Esophagus squamous epithelium (tissue), 5 donors: ENCODE measurements at regions not wholly inside any gene's neighbourhood (a gene's known extent, or its start where the extent isn't known, plus 50 kb on each side); places are given as distances from the start of the nearest gene placed in this dataset.

Source experiments
- DNase-seq: peaks from one replicate; lab custom pipeline; 2025; lab: John Stamatoyannopoulos, UW
- H3K27ac ChIP-seq, 4 donors: fragments of 200-600 bp; sonication (generic); one replicate each; pipeline ENCODE4 v1.5.1; 2016 to 2019; ENCODE audit warnings: mild to moderate bottlenecking in 1 of 4
- H3K27me3 ChIP-seq, 4 donors: fragments of 200-600 bp; sonication (generic); 1 replicate in 3 of 4; 2 replicates in 1 of 4; pipeline versions ENCODE4 v1.5.1 to v1.6.0; 2017 to 2021; ENCODE audit warnings: antibody characterized with exemption in 1 of 4
- H3K36me3 ChIP-seq, 3 donors: fragments of 200-600 bp; sonication (generic); one replicate each; pipeline ENCODE4 v1.5.1; 2016 to 2019
- H3K4me1 ChIP-seq, 3 donors: fragments of 200-600 bp; sonication (generic); one replicate each; pipeline ENCODE4 v1.5.1; 2017 to 2019
- H3K4me3 ChIP-seq, 4 donors: fragments of 200-600 bp; sonication (generic); 1 replicate in 3 of 4; 2 replicates in 1 of 4; pipeline ENCODE4 v1.5.1; 2016 to 2019; ENCODE audit warnings: mild to moderate bottlenecking in 2 of 4, moderate library complexity in 1 of 4
- H3K9me3 ChIP-seq, 3 donors: fragments of 200-600 bp; sonication (generic); one replicate each; pipeline ENCODE4 v1.5.1; 2016 to 2019
- POLR2A ChIP-seq, 4 donors: fragments of 450-650 bp; IDR thresholded peaks; one replicate each; pipeline ENCODE4 v1.6.1; 2017; ENCODE audit warnings: antibody characterized with exemption in 4 of 4, mild to moderate bottlenecking in 4 of 4, moderate library complexity in 3 of 4
- WGBS, 2 donors: methylation state at CpG; one replicate each; pipeline ENCODE4 v1.1.5; 2018; 5-methylcytosine and 5-hydroxymethylcytosine counted together
- intact Hi-C: fragments of 100-400 bp; cut with DNase I; formaldehyde crosslinking; loops from one replicate; pipeline ENCODE4 v1.15.0; 2022
- TF ChIP-seq, protein P1 (sequence below), 6 experiments: fragments of 450-650 bp in 4 of 6; fragments of 200-600 bp in 2 of 6; sonication (generic) in 2 of 6; IDR thresholded peaks; one replicate each; pipeline ENCODE4 v1.5.1; 2016 to 2019; ENCODE audit warnings: antibody characterized with exemption in 6 of 6, mild to moderate bottlenecking in 4 of 6, moderate library complexity in 4 of 6
- donor health status: DM: yes; HTN: yes; CAD: no.

DNA sequence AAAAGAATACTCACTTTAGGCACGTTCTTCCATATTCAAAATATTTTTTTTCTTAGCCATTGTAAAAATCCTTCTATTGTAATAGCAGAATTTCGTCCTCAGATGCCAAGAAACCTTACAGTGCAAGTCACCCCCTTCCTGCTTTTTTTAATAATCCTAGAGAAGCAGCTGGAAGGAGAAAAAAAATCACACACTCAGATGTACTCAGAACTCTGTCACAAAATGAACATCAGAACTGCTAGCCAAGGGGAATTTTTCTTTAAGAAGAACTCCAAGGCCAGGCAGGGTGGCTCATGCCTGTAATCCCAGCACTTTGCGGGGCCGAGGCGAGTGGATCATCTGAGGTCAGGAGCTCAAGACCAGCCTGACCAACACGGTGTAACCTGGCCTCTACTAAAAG lies 127.3 kb upstream of the SPATS2L start:
- H3K36me3 ChIP-seq: no peaks in the 10 kb centered on the region
- no peak for DNase-seq
- peaks cover 0 to 8% (median 0%) of the 10 kb centered on the region in 3 donors for H3K4me1 ChIP-seq
- no peaks in the 10 kb centered on the region for H3K9me3 ChIP-seq
- intact Hi-C loops: no loop called here
- no peak overlapping the region for H3K4me3 ChIP-seq
- TF ChIP-seq, protein P1, sequence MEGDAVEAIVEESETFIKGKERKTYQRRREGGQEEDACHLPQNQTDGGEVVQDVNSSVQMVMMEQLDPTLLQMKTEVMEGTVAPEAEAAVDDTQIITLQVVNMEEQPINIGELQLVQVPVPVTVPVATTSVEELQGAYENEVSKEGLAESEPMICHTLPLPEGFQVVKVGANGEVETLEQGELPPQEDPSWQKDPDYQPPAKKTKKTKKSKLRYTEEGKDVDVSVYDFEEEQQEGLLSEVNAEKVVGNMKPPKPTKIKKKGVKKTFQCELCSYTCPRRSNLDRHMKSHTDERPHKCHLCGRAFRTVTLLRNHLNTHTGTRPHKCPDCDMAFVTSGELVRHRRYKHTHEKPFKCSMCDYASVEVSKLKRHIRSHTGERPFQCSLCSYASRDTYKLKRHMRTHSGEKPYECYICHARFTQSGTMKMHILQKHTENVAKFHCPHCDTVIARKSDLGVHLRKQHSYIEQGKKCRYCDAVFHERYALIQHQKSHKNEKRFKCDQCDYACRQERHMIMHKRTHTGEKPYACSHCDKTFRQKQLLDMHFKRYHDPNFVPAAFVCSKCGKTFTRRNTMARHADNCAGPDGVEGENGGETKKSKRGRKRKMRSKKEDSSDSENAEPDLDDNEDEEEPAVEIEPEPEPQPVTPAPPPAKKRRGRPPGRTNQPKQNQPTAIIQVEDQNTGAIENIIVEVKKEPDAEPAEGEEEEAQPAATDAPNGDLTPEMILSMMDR (IDR thresholded peaks at IDR 0.05): no peak
- TF ChIP-seq POLR2A (IDR thresholded peaks at IDR 0.05): no peak
- WGBS, 2 donors: 63 to 65% methylated on average over 5 to 6 of the region's 6 CpGs
- H3K27me3 ChIP-seq: peaks cover 0 to 6% (median 0%) of the 10 kb centered on the region in 4 donors
- H3K27ac ChIP-seq: no peak overlapping the region

DNA sequence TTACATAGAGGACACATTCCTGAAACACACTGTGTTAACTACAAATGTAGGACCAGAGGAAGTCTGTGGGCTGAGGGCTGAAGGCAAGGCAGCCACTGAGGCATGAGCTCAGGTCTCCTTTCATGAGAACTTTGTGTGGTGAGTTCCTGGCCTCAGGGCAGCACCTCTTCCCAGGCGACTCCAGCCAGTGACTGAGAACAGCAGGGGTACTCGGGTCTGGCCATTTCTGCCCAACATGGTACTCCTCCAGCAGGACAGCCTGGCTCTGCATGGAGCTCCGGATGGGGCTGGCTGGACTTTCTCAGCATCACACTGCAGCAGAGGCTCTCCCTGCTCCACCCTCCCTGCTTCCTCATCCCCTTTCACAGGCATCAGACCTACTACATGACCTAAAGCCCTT lies 125.5 kb upstream of the SPATS2L start:
- no peaks in the 10 kb centered on the region for H3K36me3 ChIP-seq
- peaks cover 0 to 6% (median 0%) of the 10 kb centered on the region in 4 donors for H3K27me3 ChIP-seq
- no peak overlapping the region for H3K27ac ChIP-seq
- peaks cover 0 to 8% (median 0%) of the 10 kb centered on the region in 3 donors for H3K4me1 ChIP-seq
- WGBS, 2 donors: 77 to 93% methylated on average over 3 of the region's 3 CpGs
- DNase-seq: no peak
- TF ChIP-seq, protein P1 (IDR thresholded peaks at IDR 0.05): no peak
- TF ChIP-seq POLR2A (IDR thresholded peaks at IDR 0.05): no peak
- intact Hi-C loops: no loop called here
- no peak overlapping the region for H3K4me3 ChIP-seq
- no peaks in the 10 kb centered on the region for H3K9me3 ChIP-seq

DNA sequence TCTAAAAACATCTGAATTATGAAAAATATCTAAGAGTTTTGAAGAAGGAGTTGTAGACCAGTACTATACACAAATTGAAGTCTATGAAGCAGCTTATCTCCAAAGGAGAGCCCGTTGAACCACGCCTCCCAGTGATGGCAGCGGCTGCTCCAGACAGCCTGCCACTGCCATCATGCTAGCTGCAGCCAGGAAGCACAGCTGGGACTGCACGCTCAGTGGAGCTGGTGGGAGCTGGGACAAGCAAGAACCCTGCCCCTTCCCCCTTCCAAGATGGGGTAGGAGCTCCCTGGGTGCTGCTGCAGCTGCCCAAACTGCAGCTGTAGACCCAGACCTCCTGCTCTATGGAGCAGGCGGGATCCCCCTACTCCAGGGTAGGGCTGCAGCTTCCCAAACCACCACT lies 124.7 kb upstream of the SPATS2L start:
- H3K4me3 ChIP-seq: no peak overlapping the region
- DNase-seq: no peak
- WGBS, 2 donors: 60 to 90% methylated on average over 1 to 3 of the region's 5 CpGs

DNA sequence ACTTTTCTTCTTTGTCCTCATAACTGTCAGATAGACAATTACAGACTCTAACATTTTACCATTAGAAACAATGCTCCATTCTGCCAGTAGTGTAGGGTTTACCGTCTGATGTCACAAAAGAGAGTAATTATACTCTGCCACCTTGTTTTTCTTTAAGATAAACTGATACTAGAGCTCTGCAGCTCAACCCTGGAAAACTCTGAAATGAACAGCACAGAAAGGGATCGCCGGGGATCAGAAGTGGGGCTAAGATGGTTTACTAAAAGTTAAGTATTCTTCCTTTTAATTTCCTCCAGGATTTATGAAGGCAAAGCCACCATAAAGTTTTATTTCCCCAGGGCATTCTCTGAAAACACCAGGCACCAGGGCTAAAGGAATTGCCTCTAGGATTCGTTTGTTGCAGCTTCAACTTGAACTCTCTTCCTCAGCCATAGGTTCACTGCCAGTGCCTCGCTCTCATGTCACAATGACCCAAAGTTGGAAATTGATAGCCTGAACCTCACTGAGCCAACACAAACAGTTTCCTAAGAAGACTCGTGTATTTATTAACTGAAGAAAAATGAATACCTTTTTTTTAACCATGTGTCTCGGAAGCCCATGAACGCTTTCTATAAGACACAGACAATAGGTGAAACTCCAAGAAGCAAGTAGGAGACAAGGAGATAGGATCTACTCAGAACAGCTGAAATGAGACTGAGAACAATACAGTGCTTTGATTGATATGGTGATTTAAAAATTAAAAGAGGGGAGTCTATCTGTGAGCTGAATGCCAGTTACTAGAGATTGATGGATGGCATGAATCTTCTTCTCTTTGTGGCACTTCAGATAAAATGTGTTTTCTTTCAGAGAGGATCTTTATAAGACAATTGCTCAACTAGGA lies 121.5 kb upstream of the SPATS2L start:
- WGBS, 2 donors: 62 to 66% methylated on average over 8 of the region's 8 CpGs
- Histone ChIP-seq H3K9me3 (no peaks in the 10 kb centered on the region), H3K27ac (no peak overlapping the region), H3K36me3 (no peaks in the 10 kb centered on the region), H3K4me1 (no peaks in the 10 kb centered on the region), H3K4me3 (no peak overlapping the region), H3K27me3 (peaks cover 0 to 6% (median 0%) of the 10 kb centered on the region in 4 donors)
- intact Hi-C loops: no loop called here
- no peak for DNase-seq
- no peak for TF ChIP-seq POLR2A (IDR thresholded peaks at IDR 0.05)
- TF ChIP-seq, protein P1 (IDR thresholded peaks at IDR 0.05): no peak

More for the DNA sequence above, 124.7 kb upstream of the SPATS2L start:
- Histone ChIP-seq H3K9me3 (no peaks in the 10 kb centered on the region), H3K27ac (no peak overlapping the region), H3K36me3 (no peaks in the 10 kb centered on the region), H3K27me3 (peaks cover 0 to 6% (median 0%) of the 10 kb centered on the region in 4 donors), H3K4me1 (peaks cover 0 to 8% (median 0%) of the 10 kb centered on the region in 3 donors)
- TF ChIP-seq POLR2A (IDR thresholded peaks at IDR 0.05): no peak
- TF ChIP-seq, protein P1 (IDR thresholded peaks at IDR 0.05): no peak
- intact Hi-C loops: no loop called here

DNA sequence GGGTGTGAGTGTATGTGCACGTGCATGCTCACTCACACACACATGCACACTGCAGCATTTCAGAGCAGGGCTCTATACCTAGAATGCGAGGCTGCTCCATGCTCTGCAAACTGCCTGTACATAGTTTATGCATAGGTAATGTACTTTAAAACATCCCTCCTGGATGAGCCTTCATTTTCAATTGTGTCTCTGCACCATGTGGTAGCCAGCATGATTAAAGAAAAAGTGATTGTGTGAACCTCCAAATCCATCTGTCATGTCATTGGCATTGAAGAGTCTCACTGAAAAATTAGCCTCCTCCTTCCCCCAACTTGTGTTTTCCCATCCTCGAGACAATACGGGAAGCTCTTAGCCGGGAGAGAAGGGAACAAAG lies 120.9 kb upstream of the SPATS2L start:
- no peak for DNase-seq
- TF ChIP-seq, protein P1 (IDR thresholded peaks at IDR 0.05): no peak
- no peak for TF ChIP-seq POLR2A (IDR thresholded peaks at IDR 0.05)
- Histone ChIP-seq H3K9me3 (no peaks in the 10 kb centered on the region), H3K27ac (no peak overlapping the region), H3K4me1 (no peaks in the 10 kb centered on the region), H3K27me3 (peaks cover 0 to 6% (median 0%) of the 10 kb centered on the region in 4 donors), H3K4me3 (no peak overlapping the region), H3K36me3 (no peaks in the 10 kb centered on the region)
- intact Hi-C loops: no loop called here
- WGBS, 2 donors: 60 to 61% methylated on average over 5 of the region's 5 CpGs
